Fibroblast of lung (primary cell): ENCODE measurements at regions not wholly inside any gene's neighbourhood (a gene's known extent, or its start where the extent isn't known, plus 50 kb on each side); places are given as distances from the start of the nearest gene placed in this dataset.

Source experiments
- CTCF ChIP-seq, 2 donors: IDR thresholded peaks in 1 of 2; conservative IDR thresholded peaks in 1 of 2; 1 replicate in 1 of 2; 2 replicates in 1 of 2; pipeline ENCODE4 v1.5.1; 2011 to 2012; ENCODE audit warnings: low read length in 2 of 2, control low read depth in 1 of 2, inconsistent platforms in 1 of 2, low read depth in 1 of 2, mild to moderate bottlenecking in 1 of 2
- EZH2 ChIP-seq: IDR thresholded peaks from 2 replicates; pipeline ENCODE4 v1.5.1; 2012; ENCODE audit warnings: low read length, control low read depth, mild to moderate bottlenecking; ENCODE audit errors: missing control alignments

DNA sequence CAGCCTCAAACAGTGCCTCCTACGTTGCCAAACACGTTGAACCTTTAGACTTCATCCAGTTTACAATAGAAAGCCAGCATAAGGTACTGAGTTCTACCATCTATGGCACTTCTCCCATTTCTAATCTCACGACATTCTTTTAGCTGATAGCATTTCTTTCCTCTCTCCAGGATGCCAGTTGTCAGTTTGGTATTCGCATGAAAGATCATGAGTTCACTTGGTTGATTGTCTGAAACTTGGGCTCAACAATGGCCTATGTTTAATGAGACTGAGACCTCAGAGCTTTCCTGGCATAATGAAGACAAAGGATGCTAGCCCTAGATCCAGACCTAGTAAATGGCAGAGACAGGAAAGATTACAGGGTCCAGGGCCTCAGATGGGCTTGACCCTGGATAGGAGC, 69.2 kb upstream of the SPRY1 start:
- no peak for TF ChIP-seq CTCF (conservative IDR thresholded peaks at IDR 0.05 in 1 of 2, IDR thresholded peaks at IDR 0.05 in 1 of 2; ENCODE audit: low read depth in 1 of 2, low read length in 2 of 2)
- no peak for TF ChIP-seq EZH2
